ENCODE measurements at regions not wholly inside any gene's neighbourhood (a gene's known extent, or its start where the extent isn't known, plus 50 kb on each side); places are given as distances from the start of the nearest gene placed in this dataset.

- in situ Hi-C loops (cut with MboI; ENCODE audit: low sequenced_read_pairs), result no loop called here
- ATAC-seq (ENCODE audit: low read depth) (no peak), DNase-seq (no peak)
- H3K9me1 ChIP-seq (ENCODE audit: insufficient read depth, low read length), result no peaks in the 10 kb centered on the region
- no peak overlapping the region for H3K27ac ChIP-seq (ENCODE audit: insufficient read depth, low read length)
- H2AFZ ChIP-seq (replicated peaks; ENCODE audit: low read length, poor library complexity), result no peak overlapping the region
- H2BK20ac ChIP-seq (ENCODE audit: low read depth, low read length), result no peak overlapping the region
- no peak overlapping the region for H4K8ac ChIP-seq (ENCODE audit: low read depth in 2 of 2, low read length in 2 of 2)
- H3K4me1 ChIP-seq (ENCODE audit: control insufficient read depth, insufficient read depth, low read length), result no peaks in the 10 kb centered on the region
- TF ChIP-seq RFX5 (IDR thresholded peaks at IDR 0.05; ENCODE audit: low read depth, low read length), result no peak
- no peak for TF ChIP-seq ELK1 (IDR thresholded peaks at IDR 0.05; ENCODE audit: borderline replicate concordance, low read depth, low read length)
- TF ChIP-seq, protein P1, sequence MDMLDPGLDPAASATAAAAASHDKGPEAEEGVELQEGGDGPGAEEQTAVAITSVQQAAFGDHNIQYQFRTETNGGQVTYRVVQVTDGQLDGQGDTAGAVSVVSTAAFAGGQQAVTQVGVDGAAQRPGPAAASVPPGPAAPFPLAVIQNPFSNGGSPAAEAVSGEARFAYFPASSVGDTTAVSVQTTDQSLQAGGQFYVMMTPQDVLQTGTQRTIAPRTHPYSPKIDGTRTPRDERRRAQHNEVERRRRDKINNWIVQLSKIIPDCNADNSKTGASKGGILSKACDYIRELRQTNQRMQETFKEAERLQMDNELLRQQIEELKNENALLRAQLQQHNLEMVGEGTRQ (IDR thresholded peaks at IDR 0.05; ENCODE audit: low read depth, low read length), result no peak
- no peak for TF ChIP-seq NFE2L2 (IDR thresholded peaks at IDR 0.05; ENCODE audit: low read depth, low read length)
- no peak for TF ChIP-seq SMC3 (IDR thresholded peaks at IDR 0.05; ENCODE audit: low read depth, low read length)
- no peak for TF ChIP-seq FOS (IDR thresholded peaks at IDR 0.05; ENCODE audit: low read depth, low read length)
- no peak for TF ChIP-seq CHD1 (IDR thresholded peaks at IDR 0.05; ENCODE audit: low read depth, low read length)
- no peak for TF ChIP-seq CTCF (conservative IDR thresholded peaks at IDR 0.05; ENCODE audit: low read depth, low read length)
- no peak for TF ChIP-seq RAD21 (IDR thresholded peaks at IDR 0.05; ENCODE audit: low read length)
- no peak for TF ChIP-seq MXI1 (IDR thresholded peaks at IDR 0.05; ENCODE audit: borderline replicate concordance, low read depth, low read length)
- TF ChIP-seq BHLHE40 (IDR thresholded peaks at IDR 0.05; ENCODE audit: low read depth, low read length), result no peak
- TF ChIP-seq MAFK (IDR thresholded peaks at IDR 0.05; ENCODE audit: low read depth, low read length), result no peak
- no peak for TF ChIP-seq MAZ (IDR thresholded peaks at IDR 0.05; ENCODE audit: borderline replicate concordance, low read depth, low read length)
- TF ChIP-seq POLR2A (IDR thresholded peaks at IDR 0.05; ENCODE audit: low read depth, low read length), result no peak
- TF ChIP-seq CEBPB (IDR thresholded peaks at IDR 0.05; ENCODE audit: low read depth, low read length), result no peak
- no peak for TF ChIP-seq RCOR1 (IDR thresholded peaks at IDR 0.05; ENCODE audit: insufficient replicate concordance, low read length)
- H2AK5ac ChIP-seq (ENCODE audit: low read depth, low read length), result no peak overlapping the region
- no peaks in the 10 kb centered on the region for H3K36me3 ChIP-seq (ENCODE audit: control insufficient read depth, insufficient read depth, low read length)
- H3K79me1 ChIP-seq (ENCODE audit: low read depth in 1 of 2, low read length in 2 of 2), result no peaks in the 10 kb centered on the region
- no peaks in the 10 kb centered on the region for H3K27me3 ChIP-seq (ENCODE audit: control insufficient read depth, insufficient read depth, low read length)
- no CpG with 5 or more reads among the region's 2 CpGs for WGBS, 2 experiments (ENCODE audit: extremely low coverage in 2 of 2, insufficient read length in 1 of 2)
- no peak overlapping the region for H3K4me2 ChIP-seq (ENCODE audit: low read depth, low read length)
- no peak overlapping the region for H3K4ac ChIP-seq (ENCODE audit: low read depth, low read length)
- H4K20me1 ChIP-seq (ENCODE audit: insufficient read depth, low read length), result no peaks in the 10 kb centered on the region
- H3K4me3 ChIP-seq (ENCODE audit: insufficient read depth, low read depth, low read length), result no peak overlapping the region
- no peak overlapping the region for H3K56ac ChIP-seq (ENCODE audit: extremely low read depth, insufficient read depth, low read length)
- no TSS peak for BruUV-seq (replicated peaks)
- H3K18ac ChIP-seq (ENCODE audit: low read depth, low read length), result no peak overlapping the region
- ChIA-PET CTCF (no interaction called here), POLR2A (ENCODE audit: unreplicated experiment) (no interaction called here)
- dilution Hi-C loops (cut with HindIII; ENCODE audit: low sequenced_read_pairs, unreplicated experiment), result no loop called here
- H3K14ac ChIP-seq (replicated peaks; ENCODE audit: low read depth, low read length), result no peak overlapping the region
- H2BK120ac ChIP-seq (ENCODE audit: low read depth, low read length), result no peak overlapping the region
- no peak overlapping the region for H4K5ac ChIP-seq (ENCODE audit: low read depth, low read length)
- H3K9me3 ChIP-seq (ENCODE audit: control insufficient read depth, insufficient read depth, low read length), result peaks cover 36% of the 10 kb centered on the region
- no peak overlapping the region for H2AK9ac ChIP-seq (replicated peaks; ENCODE audit: low read depth, low read length, poor library complexity)
- no peak overlapping the region for H3K23ac ChIP-seq (ENCODE audit: low read depth, low read length)
- intact Hi-C loops (cut with micrococcal nuclease), result no loop called here
- no peak overlapping the region for H2BK15ac ChIP-seq (ENCODE audit: low read depth, low read length)
- no peak overlapping the region for H4K91ac ChIP-seq (ENCODE audit: insufficient read depth, low read depth, low read length)
- no peak overlapping the region for H3K9ac ChIP-seq (ENCODE audit: low read depth, low read length)
- no peak overlapping the region for H2BK5ac ChIP-seq (ENCODE audit: low read depth, low read length, poor library complexity, severe bottlenecking)
Measured at GRCh38 chr14:97946240-97946639, 1149.1 kb downstream of the VRK1 start.

Data from IMR-90 (cell line).